Fibroblast of the aortic adventitia (primary cell): ENCODE measurements at regions not wholly inside any gene's neighbourhood (a gene's known extent, or its start where the extent isn't known, plus 50 kb on each side); places are given as distances from the start of the nearest gene placed in this dataset.

Source experiments
- DNase-seq: peaks from one replicate; pipeline ENCODE4 v3.0.0-alpha.2; 2010; ENCODE audit warnings: low read depth
- H3K4me3 ChIP-seq: 2 replicates; pipeline ENCODE4 v1.5.1; 2011; ENCODE audit warnings: low read depth, mild to moderate bottlenecking, control low read depth, low read length, moderate library complexity
- TF ChIP-seq, protein P1 (sequence below): IDR thresholded peaks from 2 replicates; pipeline ENCODE4 v1.5.1; 2011; ENCODE audit warnings: mild to moderate bottlenecking, low read length, control low read depth, inconsistent platforms; ENCODE audit not compliant: insufficient read depth

DNA sequence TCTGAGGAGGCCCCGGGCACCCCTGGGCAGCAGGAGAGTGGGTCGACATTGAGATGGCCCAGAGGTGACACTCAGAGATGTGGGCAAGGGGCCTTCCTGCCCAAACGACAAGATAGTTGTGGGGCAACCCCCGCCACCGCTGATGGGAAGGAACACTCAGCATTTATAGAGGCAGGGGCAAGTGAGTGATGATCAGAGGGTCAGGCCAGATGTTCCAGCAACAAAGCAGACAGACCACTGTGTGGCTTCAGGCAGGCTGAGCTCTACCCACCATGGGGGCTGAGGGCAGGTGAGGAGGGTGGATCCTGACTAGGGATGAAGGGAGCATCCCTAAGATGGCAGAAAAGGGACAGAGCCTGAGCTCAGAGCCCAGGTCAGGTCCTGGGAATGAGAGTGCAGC, 362.7 kb downstream of the PTPRU start:
- TF ChIP-seq, protein P1, sequence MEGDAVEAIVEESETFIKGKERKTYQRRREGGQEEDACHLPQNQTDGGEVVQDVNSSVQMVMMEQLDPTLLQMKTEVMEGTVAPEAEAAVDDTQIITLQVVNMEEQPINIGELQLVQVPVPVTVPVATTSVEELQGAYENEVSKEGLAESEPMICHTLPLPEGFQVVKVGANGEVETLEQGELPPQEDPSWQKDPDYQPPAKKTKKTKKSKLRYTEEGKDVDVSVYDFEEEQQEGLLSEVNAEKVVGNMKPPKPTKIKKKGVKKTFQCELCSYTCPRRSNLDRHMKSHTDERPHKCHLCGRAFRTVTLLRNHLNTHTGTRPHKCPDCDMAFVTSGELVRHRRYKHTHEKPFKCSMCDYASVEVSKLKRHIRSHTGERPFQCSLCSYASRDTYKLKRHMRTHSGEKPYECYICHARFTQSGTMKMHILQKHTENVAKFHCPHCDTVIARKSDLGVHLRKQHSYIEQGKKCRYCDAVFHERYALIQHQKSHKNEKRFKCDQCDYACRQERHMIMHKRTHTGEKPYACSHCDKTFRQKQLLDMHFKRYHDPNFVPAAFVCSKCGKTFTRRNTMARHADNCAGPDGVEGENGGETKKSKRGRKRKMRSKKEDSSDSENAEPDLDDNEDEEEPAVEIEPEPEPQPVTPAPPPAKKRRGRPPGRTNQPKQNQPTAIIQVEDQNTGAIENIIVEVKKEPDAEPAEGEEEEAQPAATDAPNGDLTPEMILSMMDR = no peak
- no peak overlapping the region for H3K4me3 ChIP-seq

DNA sequence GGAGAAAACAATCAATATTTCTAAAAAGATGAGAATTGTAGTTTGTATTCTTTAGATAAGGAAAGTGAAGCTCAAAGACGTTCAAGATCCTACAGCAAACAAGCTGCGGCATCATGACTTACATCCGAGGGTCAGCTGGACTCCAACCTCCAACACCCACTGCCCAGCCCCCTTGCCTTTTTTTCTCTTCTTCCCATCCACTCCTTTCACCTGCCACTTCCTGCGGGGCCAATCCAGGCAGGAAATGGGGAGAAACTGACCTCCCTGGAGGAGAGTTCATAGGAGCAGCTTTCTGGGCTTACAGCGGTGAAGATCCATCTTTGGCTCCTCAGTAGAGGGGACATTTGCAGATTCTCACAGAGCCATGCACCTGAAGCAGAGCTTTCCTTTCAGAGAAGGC, 361.5 kb downstream of the PTPRU start:
- TF ChIP-seq, protein P1 = no peak
- no peak overlapping the region for H3K4me3 ChIP-seq
- no peak for DNase-seq

More for the DNA sequence above, 362.7 kb downstream of the PTPRU start:
- DNase-seq = no peak

DNA sequence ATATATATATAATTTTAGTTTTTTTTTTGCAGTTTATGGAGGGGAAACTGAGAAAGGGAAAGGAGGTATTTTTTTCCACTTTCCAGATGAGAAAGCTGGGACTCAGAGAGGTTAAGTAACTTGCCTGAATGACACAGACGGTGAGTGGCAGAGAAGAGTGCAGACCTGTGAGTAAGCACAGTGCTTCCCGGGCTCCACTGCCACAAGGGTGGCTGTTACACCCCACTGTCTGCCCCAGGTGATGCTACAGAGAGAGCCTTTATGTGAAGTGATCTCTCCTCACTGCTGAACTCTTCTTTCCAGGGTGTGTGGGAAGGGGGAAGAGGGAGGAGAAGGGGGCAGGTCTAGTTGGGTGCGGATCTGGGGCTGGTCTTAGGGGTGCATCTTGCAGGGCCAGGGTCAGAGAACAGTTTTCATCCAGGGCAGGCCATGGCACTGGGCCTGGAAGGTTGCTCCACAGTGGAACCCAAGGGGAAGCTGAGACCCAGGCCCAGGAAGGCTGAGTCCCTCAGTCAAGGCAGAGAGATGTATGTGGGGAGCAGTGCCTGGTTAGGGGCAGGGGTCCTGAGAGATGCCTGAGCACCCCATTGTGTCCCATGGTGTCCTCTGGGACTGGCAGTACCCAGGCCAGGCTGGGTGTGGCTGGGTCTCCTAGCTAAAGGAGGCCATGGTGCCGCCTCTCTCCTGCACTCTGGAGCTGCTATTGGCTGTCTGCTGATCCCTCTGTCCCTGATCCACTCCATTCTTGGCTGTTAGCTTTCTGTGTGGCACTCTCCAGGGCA, 357.5 kb downstream of the PTPRU start:
- TF ChIP-seq, protein P1 = no peak
- no peak overlapping the region for H3K4me3 ChIP-seq
- no peak for DNase-seq

DNA sequence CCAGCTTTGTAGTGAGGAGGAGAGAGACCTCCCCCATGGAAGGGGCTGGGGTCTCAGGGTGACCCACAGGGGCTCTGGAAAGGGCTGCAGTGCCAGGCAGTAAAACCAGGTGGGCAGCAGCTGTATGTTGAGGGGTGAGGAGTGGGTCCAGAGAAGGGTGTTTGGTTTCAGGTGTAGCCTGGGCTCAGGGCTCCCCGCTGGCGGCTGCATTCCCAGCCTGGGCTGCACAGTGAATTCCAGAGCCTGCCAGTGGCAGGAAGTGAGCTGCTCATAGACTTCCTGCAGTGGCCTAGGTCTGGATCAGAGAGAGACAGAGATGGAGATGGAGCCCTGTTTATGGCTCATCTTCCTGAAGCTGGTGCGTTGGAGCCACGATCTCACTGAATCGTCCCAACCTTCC, 356.4 kb downstream of the PTPRU start:
- H3K4me3 ChIP-seq = no peak overlapping the region
- TF ChIP-seq, protein P1 = no peak
- no peak for DNase-seq

DNA sequence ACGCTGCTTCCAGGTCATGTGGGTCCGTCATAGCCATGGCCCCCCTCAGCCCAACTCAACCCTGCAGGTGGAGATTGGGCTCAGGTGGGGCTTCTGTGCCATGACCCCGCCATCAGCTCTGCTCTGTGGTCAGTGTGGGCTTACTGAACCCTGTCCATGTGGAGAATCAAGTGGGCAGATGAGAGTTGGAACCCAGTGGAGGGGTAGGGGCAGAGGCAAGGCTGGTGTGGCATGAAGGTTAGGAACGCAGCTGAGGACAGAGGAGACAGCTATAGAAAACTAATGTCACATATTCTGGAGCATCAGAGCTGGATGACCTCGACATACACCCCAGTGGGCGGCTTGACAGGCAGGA, 355.9 kb downstream of the PTPRU start:
- no peak for DNase-seq
- TF ChIP-seq, protein P1 = no peak
- no peak overlapping the region for H3K4me3 ChIP-seq

DNA sequence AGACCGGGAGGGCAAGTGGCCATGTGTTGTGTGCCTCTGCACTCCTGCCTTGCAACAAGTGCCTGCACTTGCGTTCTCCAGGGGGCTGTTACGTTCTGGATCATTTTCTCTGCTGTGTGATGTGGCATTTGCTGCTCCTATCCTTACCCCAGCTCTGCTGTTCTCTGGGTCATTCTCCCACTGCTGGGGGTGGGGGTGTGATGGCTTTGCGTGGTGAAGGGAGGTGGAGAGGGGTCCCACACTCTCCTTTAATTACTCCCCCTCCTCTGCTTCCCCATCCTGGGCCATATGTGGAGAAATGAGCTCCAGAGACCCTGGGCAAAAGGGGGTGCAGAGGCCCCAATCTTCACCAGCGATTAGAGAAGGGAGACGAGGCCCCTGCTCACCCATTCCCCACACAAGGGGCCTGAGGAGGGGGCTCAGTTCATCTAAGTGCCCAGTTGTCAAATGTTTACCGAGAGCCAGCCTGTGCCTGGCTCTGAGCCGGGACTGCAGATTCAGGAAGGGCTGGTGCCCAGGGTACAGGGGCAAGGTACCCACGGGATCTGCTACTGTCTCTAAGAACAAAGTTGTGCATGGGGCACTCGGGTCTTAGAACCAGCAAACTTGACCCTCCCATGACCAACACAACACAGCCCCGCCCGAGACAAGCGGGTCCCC, 355.4 kb downstream of the PTPRU start:
- H3K4me3 ChIP-seq = no peak overlapping the region
- TF ChIP-seq, protein P1 = no peak
- DNase-seq = no peak
